NCI-H748 treated with DMSO at 0.1 percent for 48 hours (cell line): ENCODE measurements at regions not wholly inside any gene's neighbourhood (a gene's known extent, or its start where the extent isn't known, plus 50 kb on each side); places are given as distances from the start of the nearest gene placed in this dataset.

Experiments used
- DNase-seq: peaks from one replicate; lab custom pipeline; 2025; lab: John Stamatoyannopoulos, UW

DNA sequence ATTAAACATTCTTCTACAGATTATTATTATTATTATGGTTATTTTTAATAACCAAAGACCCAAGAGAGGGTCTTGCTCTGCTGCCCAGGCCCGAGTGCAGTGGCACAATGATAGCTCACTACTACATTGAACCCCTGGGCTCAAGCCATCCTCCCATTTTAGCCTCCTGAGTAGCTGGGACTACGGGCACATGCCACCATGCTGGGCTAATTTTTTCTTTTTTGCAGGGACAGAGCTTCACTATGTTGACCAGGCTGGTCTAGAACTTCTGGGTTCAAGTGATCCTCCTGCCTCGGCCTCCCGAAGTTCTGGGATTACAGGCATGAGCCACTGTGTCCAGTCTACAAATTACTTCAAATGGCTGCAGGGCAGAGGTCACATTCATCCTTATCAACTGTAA lies 179.8 kb downstream of the KCNRG start:
- DNase-seq, result no peak

DNA sequence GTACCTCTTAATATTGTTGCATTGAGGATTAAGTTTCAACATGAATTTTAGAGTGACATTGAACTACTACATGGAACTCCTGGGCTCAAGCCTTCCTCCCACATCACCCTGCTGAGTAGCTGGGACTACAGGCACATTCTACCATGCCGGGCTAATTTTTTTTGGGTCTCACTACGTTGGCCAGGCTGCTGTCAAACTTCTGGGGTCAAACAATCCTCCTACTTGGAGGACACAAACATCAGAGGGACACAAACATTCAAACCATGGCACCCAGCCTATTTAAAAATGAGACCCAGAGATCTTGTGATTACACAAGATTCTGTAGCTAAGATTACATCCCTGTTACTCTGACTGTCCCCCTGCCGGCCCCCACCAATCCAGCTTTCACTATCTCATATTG lies 180.9 kb downstream of the KCNRG start:
- DNase-seq, result no peak

DNA sequence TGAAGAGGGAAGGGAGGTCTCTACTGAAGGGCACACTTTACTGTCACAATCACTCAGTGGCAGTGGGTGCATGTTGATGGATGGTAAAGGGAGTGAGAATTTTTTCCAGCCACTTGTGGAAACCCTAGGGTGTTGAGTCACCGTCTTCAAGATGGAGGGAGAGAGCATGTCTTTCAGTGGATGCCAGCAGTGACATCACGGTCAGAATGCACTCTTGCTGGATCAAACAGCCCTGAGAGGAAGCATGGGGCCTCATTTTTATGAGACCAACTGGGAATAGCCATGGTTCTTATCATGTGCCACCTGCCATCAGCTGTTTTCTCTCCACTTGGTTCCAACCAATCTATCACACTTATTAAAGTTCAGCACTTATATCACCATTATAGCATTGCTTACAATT lies 182.5 kb downstream of the KCNRG start:
- no peak for DNase-seq

DNA sequence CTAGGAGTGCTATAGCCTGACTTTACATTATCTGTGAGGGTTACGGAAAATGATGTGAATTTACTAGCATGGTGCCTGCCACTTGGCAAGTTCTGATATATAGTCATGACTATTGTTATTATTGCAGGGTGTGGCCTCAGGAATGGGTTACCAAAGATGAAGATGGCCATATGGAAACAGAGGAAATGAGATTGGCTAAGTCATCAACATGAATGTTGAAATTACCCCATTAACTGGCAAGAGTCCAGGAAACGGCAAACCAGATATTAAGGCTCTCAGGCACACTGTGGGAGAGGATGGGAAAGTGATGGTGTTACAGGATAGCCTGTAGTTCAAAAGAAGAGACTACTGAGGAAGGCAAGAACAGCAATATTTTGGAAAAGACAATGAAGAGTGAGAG lies 183.3 kb downstream of the KCNRG start:
- DNase-seq, result peak; percentile 51

DNA sequence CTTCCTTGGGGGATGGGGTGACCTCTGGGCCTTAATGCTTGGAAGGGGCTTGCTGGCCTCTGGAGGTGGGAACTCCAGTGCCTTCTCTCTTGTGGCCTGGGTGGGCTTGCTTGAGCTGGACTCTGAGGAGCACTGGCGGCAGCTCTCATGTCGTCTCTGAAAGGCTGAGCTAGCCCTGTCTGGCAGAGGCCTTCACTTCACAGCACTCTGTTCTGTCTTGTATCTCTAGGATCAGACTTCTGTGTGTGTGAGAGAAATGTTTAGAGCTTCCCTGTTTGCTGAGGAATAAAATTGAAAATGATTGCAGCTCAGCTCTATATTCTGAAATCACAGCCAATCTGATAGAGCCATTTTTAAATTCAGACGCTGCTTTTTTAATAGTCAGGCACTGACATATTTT lies 185.3 kb downstream of the KCNRG start:
- no peak for DNase-seq

DNA sequence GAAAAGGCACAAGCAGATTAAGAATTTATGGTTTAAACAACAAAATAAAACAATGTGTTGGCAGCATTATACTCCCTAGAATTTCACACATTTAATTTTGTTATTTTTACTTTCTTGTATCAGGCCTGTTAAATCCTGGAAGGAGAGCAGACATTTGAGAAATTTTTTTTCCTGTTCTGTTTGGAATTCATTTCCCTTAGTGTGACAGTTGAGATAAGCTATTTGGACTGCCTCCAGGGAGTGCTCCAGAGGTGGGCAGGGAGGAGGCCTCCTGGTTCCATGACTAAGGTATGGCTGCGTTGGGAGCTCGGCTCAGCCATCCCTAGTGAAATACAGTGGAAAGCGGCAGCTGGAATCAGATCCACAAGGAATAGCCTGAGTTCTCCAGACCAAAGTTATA lies 185.7 kb downstream of the KCNRG start:
- DNase-seq, result no peak

DNA sequence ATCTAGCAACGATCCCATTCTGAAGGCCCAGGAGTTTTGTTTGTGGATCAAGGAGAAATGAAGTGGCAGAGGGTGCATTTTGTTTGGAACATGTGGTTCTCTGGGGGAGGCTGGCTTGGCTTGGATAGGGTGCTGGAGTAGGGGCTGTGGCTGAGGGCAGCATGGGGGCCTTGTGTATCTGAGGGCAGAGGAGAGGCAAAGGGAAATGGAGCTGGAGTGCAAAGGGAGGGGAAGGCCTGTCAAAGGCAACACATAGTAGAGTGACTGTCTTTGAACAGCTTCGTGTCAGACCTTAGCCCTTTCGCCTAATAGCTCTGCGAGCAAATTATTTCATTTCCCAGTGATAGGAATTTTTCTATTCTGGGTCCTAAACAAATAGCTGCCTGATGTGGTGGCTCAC lies 187.2 kb downstream of the KCNRG start:
- no peak for DNase-seq

DNA sequence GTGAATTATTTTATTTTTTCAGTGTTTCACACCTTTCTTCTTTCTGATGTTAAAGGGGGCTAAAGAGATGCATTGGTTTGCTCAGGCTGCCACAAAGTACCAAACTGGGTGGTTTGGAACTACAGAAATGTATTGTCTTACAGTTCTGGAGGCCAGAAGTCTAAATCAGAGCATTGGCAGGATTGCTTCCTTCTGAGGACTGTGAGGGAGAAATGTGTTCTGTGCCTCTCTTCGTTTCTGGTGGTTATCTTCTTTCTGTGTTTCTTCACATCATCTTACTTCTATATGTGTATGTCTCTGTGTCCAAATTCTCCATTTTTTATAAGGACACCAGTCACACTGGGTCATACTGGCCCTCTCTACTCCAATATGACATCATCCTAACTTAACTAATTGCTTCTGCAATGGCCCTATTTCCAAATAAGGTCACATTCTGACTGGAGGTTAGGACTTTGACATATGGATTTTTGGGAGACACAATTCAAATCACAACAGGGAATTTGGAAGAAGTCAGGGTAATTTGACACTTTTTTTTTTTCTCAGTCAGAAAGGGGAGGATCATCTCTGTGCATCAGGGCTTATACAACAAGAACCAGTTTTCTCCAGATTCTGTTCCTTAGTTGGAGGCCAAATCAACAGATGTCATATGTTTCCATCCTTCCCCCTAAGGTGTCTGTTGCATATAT lies 188.2 kb downstream of the KCNRG start:
- no peak for DNase-seq

DNA sequence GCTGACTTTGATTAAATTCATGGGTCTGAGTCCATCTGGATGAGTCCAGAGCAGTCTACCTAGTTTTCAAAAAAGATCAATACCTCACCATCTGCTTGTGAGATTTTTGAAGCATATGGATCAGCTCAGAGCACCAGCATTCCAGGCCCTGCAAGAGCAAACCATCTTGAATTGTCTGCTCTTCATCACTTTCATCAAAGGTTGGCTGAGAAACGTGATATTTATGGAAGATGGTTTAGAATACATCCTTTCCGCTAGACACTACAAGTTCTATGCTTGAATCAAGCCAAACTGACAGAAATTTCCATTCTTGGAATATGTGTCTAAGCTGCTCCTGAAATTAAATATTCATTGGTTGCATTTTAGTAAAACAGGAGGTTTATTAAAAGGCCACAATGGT lies 190.3 kb downstream of the KCNRG start:
- DNase-seq, result no peak

DNA sequence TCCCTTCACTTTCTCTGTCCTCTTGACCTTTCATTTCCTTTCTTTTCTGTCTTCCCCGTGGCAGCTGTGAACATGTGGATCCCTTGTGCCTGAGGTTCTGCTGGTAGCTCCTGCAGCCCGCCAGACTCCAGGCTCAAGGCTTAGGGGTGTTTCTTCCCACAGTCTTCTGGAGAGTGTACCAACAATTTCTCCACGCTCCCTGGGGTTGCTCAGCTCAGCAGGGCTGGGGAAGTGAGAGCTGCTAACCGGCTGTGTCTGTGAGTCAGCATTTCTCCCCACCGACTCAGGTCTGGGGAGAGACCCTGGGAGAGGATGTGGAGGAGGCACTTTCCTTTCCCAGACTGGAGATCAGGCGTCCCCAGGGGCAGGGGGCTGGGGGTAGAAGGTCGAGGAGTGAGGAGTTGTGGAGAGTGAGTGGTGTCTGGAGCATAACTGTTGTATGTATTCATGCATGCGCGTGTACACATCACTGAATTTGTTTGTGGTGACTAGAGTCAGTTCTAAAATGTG lies 193.6 kb downstream of the KCNRG start:
- DNase-seq, result no peak

DNA sequence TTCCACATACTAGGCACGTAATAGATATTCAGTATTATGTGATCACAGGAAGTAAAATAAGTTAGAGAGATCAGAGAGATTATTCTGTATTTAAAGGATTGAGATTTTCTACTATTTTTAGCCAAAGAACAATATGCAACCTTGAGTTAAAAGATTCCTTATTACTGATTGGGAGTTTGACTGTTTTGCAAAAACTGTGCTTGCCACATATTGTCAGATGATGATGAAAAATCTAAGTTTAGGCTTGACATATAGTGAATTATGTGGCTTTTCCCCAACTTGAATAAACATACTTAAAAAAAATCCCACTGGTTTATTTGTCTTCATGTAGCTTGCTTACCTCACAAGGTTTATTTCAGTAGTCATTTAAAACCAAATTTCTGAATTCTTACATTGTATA lies 194.4 kb downstream of the KCNRG start:
- DNase-seq, result no peak

DNA sequence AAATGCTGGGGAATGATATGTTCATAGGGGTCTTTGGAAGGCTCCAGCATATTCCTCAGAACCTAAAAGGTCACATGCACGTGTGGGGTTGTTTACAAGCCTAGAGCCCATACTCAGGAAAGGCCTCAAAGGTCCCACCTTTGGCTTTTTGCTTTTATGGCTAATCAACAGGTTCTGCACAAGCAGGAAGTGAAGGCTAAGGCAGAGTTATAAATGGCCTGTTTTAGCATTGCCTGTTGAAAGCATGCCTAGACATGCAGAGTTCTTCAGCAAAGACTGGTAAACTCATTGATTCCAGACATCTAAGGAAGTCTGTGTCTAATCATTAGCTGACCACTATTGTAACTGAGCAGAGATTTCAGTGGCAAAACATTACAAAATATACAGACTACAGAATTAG lies 198.3 kb downstream of the KCNRG start:
- DNase-seq, result no peak

DNA sequence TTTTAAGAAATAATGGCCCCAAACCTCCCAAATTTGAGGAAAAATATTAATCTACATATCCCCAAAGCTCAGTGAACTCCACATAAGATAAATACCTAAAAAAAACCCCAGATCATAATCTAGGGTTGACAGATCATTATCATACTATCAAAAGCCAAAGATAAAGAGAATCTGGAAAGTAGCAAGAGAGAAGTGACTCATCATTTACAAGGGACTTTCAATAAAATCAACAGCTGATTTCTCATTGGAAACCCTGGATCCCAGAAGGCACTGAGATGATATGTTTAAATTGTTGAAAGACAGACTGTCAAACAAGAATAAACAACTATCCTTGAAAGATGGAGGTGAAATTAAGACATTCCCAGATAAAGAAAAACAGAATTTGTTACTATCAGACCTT lies 199.3 kb downstream of the KCNRG start:
- no peak for DNase-seq

DNA sequence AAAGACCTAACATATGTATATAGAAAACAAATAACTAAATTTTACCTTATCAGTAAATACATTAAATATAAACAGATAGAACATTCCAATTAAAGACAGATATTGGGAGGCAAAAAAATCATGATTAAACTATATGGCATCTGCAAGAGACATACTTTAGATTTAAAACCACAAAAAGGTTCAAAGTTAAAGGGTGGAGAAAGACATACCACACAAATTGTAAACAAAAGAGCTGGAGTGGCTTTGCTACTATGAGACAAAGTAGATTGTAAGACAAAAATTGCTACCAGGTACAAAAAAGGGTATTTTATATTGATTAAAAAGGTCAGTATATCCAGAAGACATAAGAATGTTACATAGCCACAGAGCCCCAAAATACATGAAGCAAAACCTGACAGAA lies 200.2 kb downstream of the KCNRG start:
- DNase-seq, result no peak

DNA sequence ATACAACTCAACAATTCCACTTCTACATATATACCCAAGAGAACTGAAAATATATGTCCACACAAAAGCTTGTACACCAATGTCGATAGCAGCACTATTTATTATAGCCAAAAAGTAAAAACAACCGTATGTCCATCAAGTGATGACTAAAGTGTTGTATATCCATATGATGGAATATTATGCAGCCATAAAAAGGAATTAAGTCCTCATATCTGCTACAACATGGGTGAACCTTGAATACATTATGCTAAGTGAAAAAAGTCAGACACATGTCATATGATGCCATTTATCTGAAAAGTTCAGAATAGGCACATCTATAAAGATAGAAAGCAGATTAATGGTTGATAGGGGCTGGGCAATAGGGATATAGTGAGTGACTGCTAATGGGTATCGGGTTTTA lies 204.5 kb downstream of the KCNRG start:
- no peak for DNase-seq

DNA sequence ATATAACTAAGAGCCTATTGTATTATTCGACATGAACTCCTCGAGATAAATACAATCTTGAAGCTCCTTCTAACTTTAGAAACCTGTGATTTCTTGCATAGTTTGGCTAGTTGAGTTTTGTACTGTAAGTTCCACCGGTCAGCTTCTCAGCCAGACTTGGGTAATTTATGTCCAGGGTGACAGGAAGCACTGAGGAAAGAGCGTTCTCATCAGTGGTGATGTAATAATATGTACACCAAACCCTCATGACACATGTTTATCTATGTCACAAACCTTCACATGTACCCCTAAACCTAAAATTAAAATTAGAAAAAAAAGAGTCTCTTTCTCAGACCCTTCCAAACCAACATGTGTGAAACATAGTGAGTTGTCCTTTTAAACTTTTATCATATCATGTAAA lies 205.7 kb downstream of the KCNRG start:
- no peak for DNase-seq

DNA sequence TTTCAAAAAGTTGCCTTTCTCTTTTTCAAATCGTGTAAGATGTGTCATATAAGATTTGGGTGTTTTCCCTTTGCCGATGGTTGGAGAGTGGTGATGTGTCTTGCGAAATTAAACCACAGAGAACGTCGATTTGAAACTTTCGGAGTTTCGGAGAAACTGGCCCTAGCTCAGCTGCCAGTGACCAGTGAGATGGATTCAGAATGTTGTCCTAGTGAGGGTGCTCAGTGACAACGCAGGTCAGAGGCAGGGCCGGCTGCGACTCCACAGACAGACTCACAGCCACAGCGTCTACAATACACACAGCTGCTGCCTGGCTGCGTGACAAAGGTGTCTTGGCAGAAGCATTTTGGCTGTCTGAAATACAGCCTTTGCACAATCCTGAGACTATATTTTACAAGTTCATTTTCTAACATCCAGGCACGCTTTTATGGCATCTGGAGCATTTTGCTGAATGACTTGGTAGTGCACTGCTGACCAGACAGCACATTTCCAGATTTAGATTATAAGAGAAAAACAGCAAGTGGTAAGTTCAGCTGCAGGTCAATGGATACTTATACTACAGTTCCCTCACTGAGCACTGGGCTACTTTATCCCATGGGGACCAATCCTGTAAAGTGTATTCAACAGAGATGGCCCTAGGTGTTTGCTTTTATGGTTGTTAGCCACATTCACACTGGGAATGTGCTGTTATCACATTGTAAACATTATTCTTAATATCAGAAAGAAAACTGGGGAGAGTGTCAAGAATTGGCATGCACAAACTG lies 207.5 kb downstream of the KCNRG start:
- DNase-seq, result no peak

DNA sequence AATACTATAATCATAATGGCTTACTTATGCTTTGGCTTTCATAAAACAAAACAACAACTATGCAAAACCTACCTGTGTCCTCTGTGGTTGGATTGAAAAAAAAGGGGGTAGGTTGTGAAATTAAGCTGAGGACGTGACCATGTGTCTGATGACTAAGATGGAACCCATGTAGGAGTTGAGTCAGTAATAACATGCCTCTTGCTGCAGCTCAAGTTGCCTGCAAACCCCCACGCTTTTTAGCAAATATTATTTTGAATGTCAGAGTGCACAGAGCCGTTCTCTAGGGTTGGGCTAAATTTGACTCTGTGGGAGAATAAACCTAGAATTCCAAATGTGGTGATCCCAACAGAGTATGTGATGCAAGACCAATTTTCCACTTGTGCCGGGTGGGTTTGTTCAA lies 209.3 kb downstream of the KCNRG start:
- no peak for DNase-seq

DNA sequence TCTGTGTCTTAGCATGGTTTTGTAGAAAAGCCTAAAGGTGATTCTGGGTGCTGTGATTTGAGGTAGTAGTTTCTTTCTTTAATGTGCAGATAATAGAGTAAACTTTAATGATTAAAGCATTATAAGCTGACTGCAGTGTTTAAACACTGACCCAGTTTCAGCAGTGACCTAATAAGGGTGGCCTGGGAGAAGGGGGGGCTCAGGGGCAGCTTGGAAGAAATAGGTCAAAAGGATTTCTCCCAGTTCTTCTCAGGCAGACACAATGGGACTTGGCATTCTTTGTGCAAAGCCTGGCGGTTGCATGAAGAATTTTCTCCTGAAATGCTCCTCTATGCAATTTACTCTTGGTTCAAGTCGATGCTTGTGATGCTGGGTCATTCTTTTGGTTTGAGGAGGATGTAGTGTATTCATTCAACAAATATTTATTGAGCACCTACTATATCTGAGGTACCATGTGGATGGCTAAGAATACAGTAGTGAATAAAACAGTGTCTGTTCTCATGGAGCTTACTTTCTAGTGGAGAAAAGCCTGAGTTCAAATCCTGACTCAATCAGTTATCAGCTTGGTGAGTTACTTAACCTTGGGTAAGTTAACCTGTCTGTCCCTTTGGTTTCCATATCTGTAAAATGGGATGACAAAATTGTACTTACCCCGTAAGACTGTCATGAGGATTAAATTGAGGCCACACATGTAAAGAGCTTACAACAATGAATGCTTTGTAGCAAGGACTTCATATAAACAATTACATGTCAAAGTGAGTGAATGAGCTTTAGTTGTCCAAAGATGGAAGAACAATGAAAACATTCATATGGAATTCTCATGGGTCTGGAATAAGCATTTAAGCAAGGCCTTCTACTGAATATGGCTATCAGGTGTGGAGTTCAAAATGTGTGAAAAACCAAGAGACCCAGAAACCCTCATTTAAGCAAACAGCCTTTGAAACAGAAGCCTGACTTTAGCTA lies 210.2 kb downstream of the KCNRG start:
- DNase-seq, result no peak

DNA sequence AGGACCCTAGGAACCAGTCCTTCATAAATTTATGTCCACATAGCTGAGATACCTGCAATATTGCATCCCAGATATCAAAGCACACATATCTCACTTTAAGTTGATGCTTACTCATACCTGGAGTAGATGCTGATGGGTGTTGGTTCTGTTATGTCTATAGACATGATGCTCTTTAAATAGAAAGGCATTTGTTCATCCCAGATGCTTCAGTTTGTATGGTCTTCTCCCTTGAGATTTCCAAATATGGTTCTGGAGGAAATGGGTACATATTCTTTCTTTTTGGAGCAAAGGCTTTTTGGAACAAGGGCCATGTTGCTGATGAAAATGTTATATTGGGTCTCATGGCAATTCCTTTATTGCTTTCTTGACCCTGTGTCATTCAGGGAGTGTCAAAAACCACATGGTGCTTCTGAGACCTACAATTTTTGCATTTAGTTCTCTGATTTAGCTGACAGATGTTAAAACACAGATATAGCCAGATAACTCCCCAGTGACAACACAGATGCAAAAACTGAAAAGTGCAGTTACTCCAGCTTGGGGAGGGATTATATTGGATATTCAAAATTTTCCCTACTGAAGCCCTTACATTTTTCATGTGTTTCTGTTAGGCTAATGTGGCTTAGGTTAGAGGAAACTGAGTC lies 211.4 kb downstream of the KCNRG start:
- no peak for DNase-seq

DNA sequence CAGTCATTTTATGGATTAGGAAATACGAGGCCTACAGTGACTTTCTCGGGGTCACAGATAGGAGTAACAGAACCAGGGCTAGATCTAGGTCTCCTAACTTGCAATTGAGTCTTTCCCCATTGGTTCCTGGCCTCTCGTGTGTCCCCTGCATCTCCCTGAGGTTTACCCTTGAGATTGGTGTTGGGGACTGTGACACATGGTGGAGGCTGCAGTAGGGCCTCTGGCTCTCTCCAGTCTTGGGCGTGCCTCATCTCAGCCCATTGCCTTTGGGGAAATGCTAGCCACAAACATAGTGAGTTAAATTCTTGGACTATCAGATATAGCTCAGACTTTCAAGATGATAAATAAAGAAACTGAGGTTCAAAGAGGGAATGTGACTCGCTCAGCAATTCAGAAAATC lies 212.1 kb downstream of the KCNRG start:
- no peak for DNase-seq

DNA sequence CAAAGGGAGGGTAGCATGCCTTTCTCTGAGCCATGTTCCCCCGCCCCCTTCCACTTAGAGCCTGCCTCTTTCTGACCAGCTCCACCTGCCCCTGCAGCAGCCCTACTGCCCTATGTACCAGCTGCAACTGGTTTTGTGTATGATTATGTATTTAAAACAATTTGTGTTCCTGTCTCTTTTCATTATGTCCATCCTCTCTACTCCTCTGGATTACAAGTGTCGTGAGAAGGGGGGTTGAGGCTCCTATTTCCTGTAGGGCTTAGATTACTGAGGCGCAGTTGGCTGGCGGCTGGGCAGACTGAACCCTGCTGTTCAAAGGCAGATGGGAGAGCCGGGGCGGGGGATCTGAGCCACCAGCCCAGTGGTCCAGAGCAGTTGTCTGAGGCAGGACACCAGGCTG lies 213.3 kb downstream of the KCNRG start:
- no peak for DNase-seq
